ENCODE measurements at regions not wholly inside any gene's neighbourhood (a gene's known extent, or its start where the extent isn't known, plus 50 kb on each side); places are given as distances from the start of the nearest gene placed in this dataset.

DNA sequence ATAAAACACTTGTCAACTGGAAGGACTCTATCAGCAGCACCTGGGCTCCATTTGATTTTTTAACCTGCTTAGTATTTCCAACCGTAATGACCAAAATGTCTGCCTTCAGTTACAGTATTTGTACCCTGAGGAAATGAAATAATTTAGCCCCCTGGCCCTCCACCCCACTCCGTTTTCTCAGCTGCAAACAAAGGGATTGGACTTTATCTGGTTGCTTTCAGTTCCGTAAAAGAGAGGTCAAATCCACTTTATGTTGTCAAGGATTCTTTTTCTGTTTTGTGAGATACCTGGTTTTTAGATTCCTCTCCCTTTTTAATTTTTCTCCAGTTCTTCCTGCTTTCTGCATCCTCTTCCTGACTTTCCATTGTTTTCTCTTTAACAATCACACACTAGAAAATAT lies 64.4 kb upstream of the BMP2 start:
- no peak overlapping the region for H3K4me3 ChIP-seq
- no peak for DNase-seq
- peak overlapping the region; percentile 49 for H3K27ac ChIP-seq
- no peaks in the 10 kb centered on the region for H3K9me3 ChIP-seq
- no peaks in the 10 kb centered on the region for H3K36me3 ChIP-seq
- intact Hi-C loops (cut with DNase I), result no loop called here
- no peak for ATAC-seq
- no peaks in the 10 kb centered on the region for H3K27me3 ChIP-seq
- peaks cover 63% of the 10 kb centered on the region for H3K4me1 ChIP-seq
- TF ChIP-seq, protein P1, sequence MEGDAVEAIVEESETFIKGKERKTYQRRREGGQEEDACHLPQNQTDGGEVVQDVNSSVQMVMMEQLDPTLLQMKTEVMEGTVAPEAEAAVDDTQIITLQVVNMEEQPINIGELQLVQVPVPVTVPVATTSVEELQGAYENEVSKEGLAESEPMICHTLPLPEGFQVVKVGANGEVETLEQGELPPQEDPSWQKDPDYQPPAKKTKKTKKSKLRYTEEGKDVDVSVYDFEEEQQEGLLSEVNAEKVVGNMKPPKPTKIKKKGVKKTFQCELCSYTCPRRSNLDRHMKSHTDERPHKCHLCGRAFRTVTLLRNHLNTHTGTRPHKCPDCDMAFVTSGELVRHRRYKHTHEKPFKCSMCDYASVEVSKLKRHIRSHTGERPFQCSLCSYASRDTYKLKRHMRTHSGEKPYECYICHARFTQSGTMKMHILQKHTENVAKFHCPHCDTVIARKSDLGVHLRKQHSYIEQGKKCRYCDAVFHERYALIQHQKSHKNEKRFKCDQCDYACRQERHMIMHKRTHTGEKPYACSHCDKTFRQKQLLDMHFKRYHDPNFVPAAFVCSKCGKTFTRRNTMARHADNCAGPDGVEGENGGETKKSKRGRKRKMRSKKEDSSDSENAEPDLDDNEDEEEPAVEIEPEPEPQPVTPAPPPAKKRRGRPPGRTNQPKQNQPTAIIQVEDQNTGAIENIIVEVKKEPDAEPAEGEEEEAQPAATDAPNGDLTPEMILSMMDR (IDR thresholded peaks at IDR 0.05), result no peak

DNA sequence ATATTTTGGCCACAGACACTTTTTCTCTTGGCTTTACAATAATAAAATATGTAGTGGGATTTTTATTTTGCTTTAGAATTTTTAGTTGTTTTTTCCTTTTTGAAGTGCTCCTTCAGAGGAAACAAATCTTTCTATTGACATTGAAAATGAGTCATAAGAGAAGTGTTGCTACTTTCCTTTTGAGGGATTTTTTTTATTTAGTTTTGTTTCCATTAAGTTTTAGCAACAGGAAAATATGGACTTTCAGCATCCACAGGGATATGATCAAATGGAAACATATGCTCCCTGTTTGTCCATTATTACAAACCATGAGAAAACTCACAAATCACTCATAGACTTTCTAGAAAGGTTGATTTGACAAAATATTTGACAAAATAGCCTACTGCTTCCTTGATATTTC lies 65.3 kb upstream of the BMP2 start:
- Histone ChIP-seq H3K4me1 (peaks cover 56% of the 10 kb centered on the region), H3K36me3 (no peaks in the 10 kb centered on the region), H3K4me3 (no peak overlapping the region), H3K27ac (no peak overlapping the region), H3K9me3 (no peaks in the 10 kb centered on the region), H3K27me3 (no peaks in the 10 kb centered on the region)
- DNase-seq (no peak), ATAC-seq (no peak)
- intact Hi-C loops (cut with DNase I), result no loop called here
- TF ChIP-seq, protein P1 (IDR thresholded peaks at IDR 0.05), result no peak

DNA sequence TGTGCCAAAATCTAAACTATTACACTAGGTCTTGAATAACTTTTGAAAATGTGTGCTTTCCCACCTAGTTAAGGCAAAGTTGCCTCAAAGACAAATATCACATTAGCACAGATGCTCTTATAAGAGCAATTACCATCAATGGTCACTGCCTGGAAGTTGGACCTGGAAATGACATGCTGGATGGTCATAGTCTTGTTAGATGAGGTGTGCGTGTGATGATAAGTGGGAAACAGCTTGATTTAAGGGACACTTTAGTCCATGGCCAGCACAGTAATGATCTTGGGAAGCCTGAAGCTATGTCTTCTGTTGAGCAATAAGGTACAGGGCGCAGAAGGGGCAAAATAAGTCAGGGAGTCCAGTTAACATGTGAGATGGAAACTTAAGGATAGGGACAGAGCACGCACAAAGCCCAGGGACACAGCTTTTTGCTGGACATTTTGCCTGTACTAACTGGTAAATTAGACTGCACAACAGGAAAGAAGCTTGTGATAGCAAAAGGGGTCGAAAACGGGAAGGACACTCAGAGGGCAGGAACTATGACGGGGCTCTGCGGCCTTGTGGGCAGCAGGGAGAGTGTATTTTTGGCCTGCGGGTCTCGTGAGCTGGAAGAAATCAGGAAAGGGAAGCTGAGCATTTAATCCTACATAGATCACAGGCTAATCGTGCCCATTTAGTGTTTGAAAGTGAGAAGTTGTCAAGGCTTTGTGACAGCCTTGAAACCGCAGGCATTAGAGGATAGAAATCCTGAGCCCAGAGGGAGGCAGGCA lies 66.7 kb upstream of the BMP2 start:
- no peaks in the 10 kb centered on the region for H3K9me3 ChIP-seq
- no peaks in the 10 kb centered on the region for H3K36me3 ChIP-seq
- intact Hi-C loops (cut with DNase I), result no loop called here
- H3K4me3 ChIP-seq, result no peak overlapping the region
- peaks cover 54% of the 10 kb centered on the region for H3K4me1 ChIP-seq
- ATAC-seq, result peak; percentile 83
- peak; percentile 75 for DNase-seq
- H3K27me3 ChIP-seq, result no peaks in the 10 kb centered on the region
- no peak overlapping the region for H3K27ac ChIP-seq
- TF ChIP-seq, protein P1 (IDR thresholded peaks at IDR 0.05), result no peak

DNA sequence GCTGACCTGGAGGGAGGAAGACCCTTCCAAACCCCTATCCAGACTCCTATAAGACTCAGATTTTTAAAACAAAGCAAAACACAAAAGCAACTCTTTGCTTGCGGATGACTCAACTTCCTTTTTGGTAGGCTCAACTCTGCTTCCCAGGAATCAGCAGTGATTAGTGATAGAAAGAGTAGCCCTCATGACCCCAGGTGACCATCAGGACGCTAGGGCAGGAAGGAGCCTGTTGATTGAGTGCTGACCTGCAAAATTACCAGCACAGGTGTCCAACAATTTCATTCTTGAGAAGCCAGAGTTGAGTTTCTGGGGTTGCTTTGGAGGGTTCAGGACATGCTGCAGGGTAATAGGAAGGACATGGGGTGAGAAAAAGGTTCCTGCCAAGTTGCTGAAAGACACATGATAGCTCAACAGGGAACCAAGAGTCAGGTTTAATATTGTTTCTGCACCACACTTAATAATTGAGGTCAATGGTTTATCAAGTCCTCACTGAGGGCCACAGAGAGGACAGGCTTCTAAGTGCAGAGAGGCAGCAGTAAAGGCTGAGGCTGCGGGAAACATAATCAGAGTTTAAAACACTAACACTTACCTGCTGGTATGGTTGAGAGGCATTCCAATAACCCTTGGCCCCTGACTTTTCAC lies 67.4 kb upstream of the BMP2 start:
- Histone ChIP-seq H3K27ac (no peak overlapping the region), H3K27me3 (no peaks in the 10 kb centered on the region), H3K4me1 (peaks cover 52% of the 10 kb centered on the region), H3K36me3 (no peaks in the 10 kb centered on the region), H3K4me3 (no peak overlapping the region), H3K9me3 (no peaks in the 10 kb centered on the region)
- TF ChIP-seq, protein P1 (IDR thresholded peaks at IDR 0.05), result no peak
- DNase-seq (no peak), ATAC-seq (no peak)
- intact Hi-C loops (cut with DNase I), result no loop called here

DNA sequence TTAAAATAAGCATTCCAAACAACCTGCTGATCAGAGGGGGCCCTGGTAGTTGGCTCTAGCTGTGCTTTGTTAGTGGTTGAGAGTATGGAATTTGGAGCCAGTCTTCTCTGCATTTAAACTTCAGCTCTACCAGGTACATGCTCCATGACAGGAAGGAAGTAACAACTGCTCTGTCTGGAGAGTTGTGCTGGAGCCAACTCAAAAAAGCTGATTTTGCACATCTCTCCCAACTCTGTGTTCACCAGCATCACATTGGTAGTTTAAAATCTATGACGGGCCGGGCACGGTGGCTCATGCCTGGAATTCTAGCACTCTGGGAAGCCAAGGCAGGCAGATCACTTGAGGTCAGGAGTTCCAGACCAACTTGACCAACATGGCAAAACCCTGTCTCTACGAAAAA lies 68.8 kb upstream of the BMP2 start:
- H3K9me3 ChIP-seq, result no peaks in the 10 kb centered on the region
- H3K4me1 ChIP-seq, result peaks cover 42% of the 10 kb centered on the region
- no peak overlapping the region for H3K27ac ChIP-seq
- intact Hi-C loops (cut with DNase I), result no loop called here
- no peak for DNase-seq
- H3K36me3 ChIP-seq, result no peaks in the 10 kb centered on the region
- H3K4me3 ChIP-seq, result no peak overlapping the region
- H3K27me3 ChIP-seq, result no peaks in the 10 kb centered on the region
- TF ChIP-seq, protein P1 (IDR thresholded peaks at IDR 0.05), result no peak
- ATAC-seq, result no peak

Measured in upper lobe of right lung (tissue), 1 donor.